ENCODE measurements at regions not wholly inside any gene's neighbourhood (a gene's known extent, or its start where the extent isn't known, plus 50 kb on each side); places are given as distances from the start of the nearest gene placed in this dataset.
"Not testable (repeated sequence)": the region's sequence is repeated elsewhere in the genome, so short reads cannot be mapped to it uniquely, and the experiment has no call there.

GRCh38 chr12:76178452-76178851 is 94.0 kb upstream of the NAP1L1 start:
- Mint-ChIP-seq H3K4me3 (no peak overlapping the region), H3K36me3 (ENCODE audit: low read depth) (no peaks in the 10 kb centered on the region), H3K9me3 (no peaks in the 10 kb centered on the region), H3K4me1 (ENCODE audit: low read depth) (no peaks in the 10 kb centered on the region), H3K27ac (no peak overlapping the region), H3K27me3 (no peaks in the 10 kb centered on the region)
- intact Hi-C loops (cut with DNase I, micrococcal nuclease) = no loop called here
- Histone ChIP-seq H3K9me3 (ENCODE audit: control insufficient read depth in 1 of 2, insufficient read depth in 1 of 2, low read length in 2 of 2) (no peaks in the 10 kb centered on the region), H3K4me3 (ENCODE audit: low read length) (no peak overlapping the region), H3K4me1 (ENCODE audit: insufficient read depth, low read length) (no peaks in the 10 kb centered on the region), H3K27me3 (ENCODE audit: control insufficient read depth in 1 of 2, insufficient read depth in 2 of 2, low read length in 2 of 2) (peaks cover 0 to 5% of the 10 kb centered on the region in 2 experiments), H3K36me3 (ENCODE audit: insufficient read depth, low read length) (no peaks in the 10 kb centered on the region), H3K27ac (ENCODE audit: low read depth in 1 of 2, low read length in 2 of 2) (no peak overlapping the region)
- TF ChIP-seq CTCF (IDR thresholded peaks at IDR 0.05) = no peak
- DNase-seq = no peak
- ChIA-PET CTCF (no interaction called here), POLR2A (no interaction called here)
- no peak for ATAC-seq (ENCODE audit: poor library complexity)

DNA sequence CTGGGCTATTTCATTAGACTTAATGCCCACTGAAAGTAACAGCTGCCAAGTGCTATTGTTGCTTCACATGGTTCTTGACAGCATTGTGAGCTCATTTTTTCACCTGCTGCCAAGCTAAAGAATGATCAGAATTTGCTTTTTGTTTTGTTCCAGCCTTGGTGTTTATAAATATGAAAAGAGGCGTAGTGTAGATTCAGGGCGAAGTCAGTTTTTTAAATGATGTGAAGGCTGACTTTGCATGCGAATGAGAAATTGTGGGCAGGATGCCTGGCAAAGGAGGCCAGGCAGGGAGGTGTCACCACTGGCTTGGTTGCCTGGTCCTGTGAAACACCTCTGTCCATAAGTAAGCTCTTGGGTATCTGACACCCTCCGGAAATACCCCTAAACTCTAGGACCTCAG is 93.3 kb upstream of the NAP1L1 start:
- TF ChIP-seq CTCF (IDR thresholded peaks at IDR 0.05) = no peak
- Mint-ChIP-seq H3K36me3 (ENCODE audit: low read depth) (no peaks in the 10 kb centered on the region), H3K27ac (no peak overlapping the region), H3K4me1 (ENCODE audit: low read depth) (no peaks in the 10 kb centered on the region), H3K9me3 (no peaks in the 10 kb centered on the region), H3K27me3 (no peaks in the 10 kb centered on the region), H3K4me3 (no peak overlapping the region)
- H3K27me3 ChIP-seq (ENCODE audit: control insufficient read depth in 1 of 2, insufficient read depth in 2 of 2, low read length in 2 of 2) = peaks cover 0 to 5% of the 10 kb centered on the region in 2 experiments
- no peak overlapping the region for H3K27ac ChIP-seq (ENCODE audit: low read depth in 1 of 2, low read length in 2 of 2)
- ATAC-seq (ENCODE audit: poor library complexity) (no peak), DNase-seq (no peak)
- intact Hi-C loops (cut with DNase I, micrococcal nuclease) = no loop called here
- ChIA-PET CTCF (no interaction called here), POLR2A (no interaction called here)
- H3K4me3 ChIP-seq (ENCODE audit: low read length) = no peak overlapping the region
- H3K36me3 ChIP-seq (ENCODE audit: insufficient read depth, low read length) = no peaks in the 10 kb centered on the region
- H3K4me1 ChIP-seq (ENCODE audit: insufficient read depth, low read length) = no peaks in the 10 kb centered on the region
- no peaks in the 10 kb centered on the region for H3K9me3 ChIP-seq (ENCODE audit: control insufficient read depth in 1 of 2, insufficient read depth in 1 of 2, low read length in 2 of 2)

GRCh38 chr12:76176940-76177339 is 92.5 kb upstream of the NAP1L1 start:
- Mint-ChIP-seq H3K9me3 (no peaks in the 10 kb centered on the region), H3K27me3 (peaks cover 6% of the 10 kb centered on the region), H3K4me1 (ENCODE audit: low read depth) (no peaks in the 10 kb centered on the region), H3K27ac (no peak overlapping the region), H3K36me3 (ENCODE audit: low read depth) (no peaks in the 10 kb centered on the region), H3K4me3 (no peak overlapping the region)
- POLR2A ChIA-PET = no interaction called here
- no peak for TF ChIP-seq CTCF (IDR thresholded peaks at IDR 0.05)
- intact Hi-C loops (cut with DNase I, micrococcal nuclease) = no loop called here
- Histone ChIP-seq H3K36me3 (ENCODE audit: insufficient read depth, low read length) (no peaks in the 10 kb centered on the region), H3K4me1 (ENCODE audit: insufficient read depth, low read length) (no peaks in the 10 kb centered on the region), H3K9me3 (ENCODE audit: control insufficient read depth in 1 of 2, insufficient read depth in 1 of 2, low read length in 2 of 2) (no peaks in the 10 kb centered on the region), H3K4me3 (ENCODE audit: low read length) (no peak overlapping the region), H3K27ac (ENCODE audit: low read depth in 1 of 2, low read length in 2 of 2) (no peak overlapping the region), H3K27me3 (ENCODE audit: control insufficient read depth in 1 of 2, insufficient read depth in 2 of 2, low read length in 2 of 2) (peaks cover 0 to 5% of the 10 kb centered on the region in 2 experiments)
- CTCF ChIA-PET = no interaction called here
- DNase-seq = no peak
- no peak for ATAC-seq (ENCODE audit: poor library complexity)

GRCh38 chr12:76175946-76176345 is 91.5 kb upstream of the NAP1L1 start:
- intact Hi-C loops (cut with DNase I, micrococcal nuclease); DNase-seq; H3K36me3 ChIP-seq (ENCODE audit: insufficient read depth, low read length); H3K4me1 Mint-ChIP-seq (ENCODE audit: low read depth); H3K4me1 ChIP-seq (ENCODE audit: insufficient read depth, low read length); H3K27me3 ChIP-seq (ENCODE audit: control insufficient read depth in 1 of 2, insufficient read depth in 2 of 2, low read length in 2 of 2); H3K27ac Mint-ChIP-seq; H3K9me3 Mint-ChIP-seq; POLR2A ChIA-PET; H3K27ac ChIP-seq (ENCODE audit: low read depth in 1 of 2, low read length in 2 of 2); CTCF ChIA-PET; ATAC-seq (ENCODE audit: poor library complexity); H3K4me3 Mint-ChIP-seq; H3K4me3 ChIP-seq (ENCODE audit: low read length); H3K9me3 ChIP-seq (ENCODE audit: control insufficient read depth in 1 of 2, insufficient read depth in 1 of 2, low read length in 2 of 2); H3K36me3 Mint-ChIP-seq (ENCODE audit: low read depth): not testable (repeated sequence)
- H3K27me3 Mint-ChIP-seq = peaks cover 12% of the 10 kb centered on the region
